ENCODE measurements at regions not wholly inside any gene's neighbourhood (a gene's known extent, or its start where the extent isn't known, plus 50 kb on each side); places are given as distances from the start of the nearest gene placed in this dataset.

DNA sequence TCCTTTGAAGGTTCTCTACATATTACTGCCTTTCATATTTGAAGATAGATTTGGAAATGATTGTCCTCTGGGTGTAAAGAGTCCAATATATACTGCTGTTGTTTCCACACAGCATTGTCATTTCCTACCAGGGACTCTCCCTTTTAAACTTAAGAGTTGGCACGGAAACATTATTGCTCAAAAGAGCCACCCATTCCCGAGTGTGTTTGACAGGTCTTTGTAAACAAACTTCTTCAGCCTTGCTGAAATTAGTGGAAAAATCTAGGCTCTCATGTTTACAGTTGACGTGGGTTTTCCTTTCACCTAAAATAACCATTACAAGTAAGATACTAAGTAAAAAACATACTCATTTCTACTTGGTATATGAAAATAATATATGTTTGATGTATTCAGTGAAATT is 111.4 kb upstream of the LIMCH1 start:
- DNase-seq (ENCODE audit: low read depth in 4 of 4, low spot score in 2 of 4) = no peak

- peak in 3 of 4 donors; percentile 33 to 53 (median 47) for DNase-seq (ENCODE audit: low read depth in 4 of 4, low spot score in 2 of 4)
Observed at GRCh38 chr4:41427306-41427882, 110.6 kb upstream of the LIMCH1 start.

GRCh38 chr4:41427931-41428600 is 109.9 kb upstream of the LIMCH1 start:
- no peak for DNase-seq (ENCODE audit: low read depth in 4 of 4, low spot score in 2 of 4)

GRCh38 chr4:41428601-41429279 is 109.2 kb upstream of the LIMCH1 start:
- DNase-seq (ENCODE audit: low read depth in 4 of 4, low spot score in 2 of 4) = no peak

- DNase-seq (ENCODE audit: low read depth in 4 of 4, low spot score in 2 of 4) = no peak
Observed at GRCh38 chr4:41429280-41429669, 108.7 kb upstream of the LIMCH1 start.

- no peak for DNase-seq (ENCODE audit: low read depth in 4 of 4, low spot score in 2 of 4)
Observed at GRCh38 chr4:41430792-41431191, 107.2 kb upstream of the LIMCH1 start.

DNA sequence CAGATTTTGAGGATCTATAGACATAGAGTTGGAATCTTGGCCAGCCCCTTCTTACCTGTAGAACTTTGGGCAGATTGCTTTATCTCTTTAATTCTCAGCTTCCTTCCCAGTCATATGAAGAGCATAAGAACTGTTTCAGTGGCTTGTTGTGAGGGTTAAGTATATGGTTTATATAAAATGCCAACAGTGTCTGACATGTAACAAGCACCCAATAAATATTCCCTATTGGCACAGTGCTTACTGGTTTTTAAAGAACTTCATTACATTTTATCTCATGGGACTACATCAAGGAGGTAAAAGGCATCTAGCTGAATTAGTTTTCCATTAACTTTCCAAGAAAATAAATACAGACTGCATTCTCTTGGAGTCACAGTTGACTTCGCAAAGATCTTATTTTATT is 106.7 kb upstream of the LIMCH1 start:
- no peak for DNase-seq (ENCODE audit: low read depth in 4 of 4, low spot score in 2 of 4)

DNA sequence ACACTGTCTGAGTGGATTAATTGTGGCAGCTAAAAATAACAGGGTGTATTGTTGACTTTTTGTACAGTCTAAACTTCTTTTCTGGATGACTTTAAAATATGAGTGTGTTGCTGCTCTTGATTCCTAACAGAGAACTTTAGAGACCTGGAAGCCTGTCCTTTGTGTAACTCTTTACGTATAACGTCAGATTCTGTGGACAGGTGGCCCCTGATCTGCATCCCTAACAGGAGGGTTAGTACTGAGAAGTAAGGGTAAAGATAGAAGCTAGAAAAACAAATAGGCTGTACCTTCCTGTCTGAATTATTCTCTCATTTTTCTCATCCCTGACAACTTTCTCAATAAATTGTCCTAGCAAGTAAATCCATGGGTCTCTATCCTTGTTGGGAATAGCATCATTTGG is 105.7 kb upstream of the LIMCH1 start:
- no peak for DNase-seq (ENCODE audit: low read depth in 4 of 4, low spot score in 2 of 4)

- no peak for DNase-seq (ENCODE audit: low read depth in 4 of 4, low spot score in 2 of 4)
Observed at GRCh38 chr4:41432881-41433280, 105.1 kb upstream of the LIMCH1 start.

DNA sequence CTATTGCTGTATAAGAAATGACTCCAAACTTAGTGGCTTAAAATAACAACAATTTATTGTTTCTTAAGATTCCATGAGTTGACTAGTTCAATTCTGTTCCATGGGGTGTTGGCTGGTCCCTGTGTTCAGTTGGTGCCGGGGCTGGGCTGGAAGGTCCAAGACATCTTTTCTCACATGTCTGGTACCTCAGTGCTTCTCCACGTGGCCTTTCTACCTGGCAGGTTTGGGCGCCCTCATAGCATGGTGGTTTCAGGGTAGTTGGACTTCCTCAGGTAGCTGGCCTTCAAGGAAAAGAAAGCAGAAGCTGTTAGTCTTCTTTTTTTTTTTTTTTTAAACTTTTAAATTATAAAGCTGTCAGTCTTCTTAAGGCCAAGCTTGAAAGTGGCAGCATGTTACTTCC is 104.6 kb upstream of the LIMCH1 start:
- no peak for DNase-seq (ENCODE audit: low read depth in 4 of 4, low spot score in 2 of 4)

- no peak for DNase-seq (ENCODE audit: low read depth in 4 of 4, low spot score in 2 of 4)
Observed at GRCh38 chr4:41435510-41435909, 102.4 kb upstream of the LIMCH1 start.

DNA sequence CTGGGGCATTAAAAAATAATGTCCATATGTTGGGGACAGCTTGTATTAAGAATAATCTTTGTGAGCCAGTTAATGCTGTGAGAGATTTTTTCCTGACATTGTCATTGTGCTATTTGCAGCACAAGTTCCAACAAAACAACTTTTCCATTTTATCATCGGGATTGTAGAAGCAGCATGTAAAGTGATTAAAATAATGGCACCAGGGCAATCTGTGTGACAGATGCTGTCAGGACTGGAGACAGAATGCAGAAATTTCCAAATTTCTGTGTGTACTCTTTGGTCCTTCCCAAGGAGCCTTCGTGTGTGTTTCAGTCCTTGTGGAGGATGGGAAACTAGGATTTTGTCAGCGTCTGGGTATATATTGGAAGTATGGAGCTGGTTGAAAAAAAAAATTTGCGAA is 101.5 kb upstream of the LIMCH1 start:
- no peak for DNase-seq (ENCODE audit: low read depth in 4 of 4, low spot score in 2 of 4)

DNA sequence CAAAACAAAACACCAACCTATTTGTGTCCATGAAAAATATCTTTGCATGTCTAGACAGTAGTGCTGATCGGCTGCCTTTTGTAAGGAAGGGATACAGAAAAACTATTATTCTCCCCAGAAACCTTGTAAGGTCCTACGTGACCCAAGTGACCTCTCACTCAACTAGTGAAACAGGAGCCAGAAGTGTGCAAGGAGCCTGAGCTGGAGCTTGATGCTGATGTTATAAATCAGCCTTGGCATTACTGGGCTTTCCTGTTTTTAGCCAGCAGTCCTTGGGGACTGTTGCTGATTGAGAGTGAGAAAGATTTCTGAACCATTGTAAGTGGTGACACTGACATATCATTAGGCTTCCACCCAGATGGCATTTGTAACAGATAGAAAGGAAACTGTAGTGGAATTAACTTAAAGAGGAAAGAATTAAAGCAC is 100.8 kb upstream of the LIMCH1 start:
- peak; percentile 22 to 64 (median 52) for DNase-seq (ENCODE audit: low read depth in 4 of 4, low spot score in 2 of 4)

DNA sequence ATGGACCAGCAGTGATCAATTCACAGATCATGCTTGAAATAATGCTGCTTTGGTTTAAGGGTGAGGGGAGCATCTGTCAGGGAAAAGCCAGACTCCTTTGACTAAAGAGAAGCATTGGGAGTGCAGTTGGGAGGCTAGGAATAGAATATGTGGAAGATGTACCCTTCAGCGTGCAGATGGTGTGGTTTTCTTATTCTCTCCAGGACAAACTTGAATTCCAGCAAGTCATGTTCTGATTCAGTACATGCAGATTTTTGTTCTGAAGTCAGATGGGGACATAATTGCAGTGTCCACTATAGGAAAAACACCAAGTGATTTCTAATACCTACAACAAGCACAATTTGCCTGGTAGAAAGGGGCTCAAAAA is 99.0 kb upstream of the LIMCH1 start:
- no peak for DNase-seq (ENCODE audit: low read depth in 4 of 4, low spot score in 2 of 4)

DNA sequence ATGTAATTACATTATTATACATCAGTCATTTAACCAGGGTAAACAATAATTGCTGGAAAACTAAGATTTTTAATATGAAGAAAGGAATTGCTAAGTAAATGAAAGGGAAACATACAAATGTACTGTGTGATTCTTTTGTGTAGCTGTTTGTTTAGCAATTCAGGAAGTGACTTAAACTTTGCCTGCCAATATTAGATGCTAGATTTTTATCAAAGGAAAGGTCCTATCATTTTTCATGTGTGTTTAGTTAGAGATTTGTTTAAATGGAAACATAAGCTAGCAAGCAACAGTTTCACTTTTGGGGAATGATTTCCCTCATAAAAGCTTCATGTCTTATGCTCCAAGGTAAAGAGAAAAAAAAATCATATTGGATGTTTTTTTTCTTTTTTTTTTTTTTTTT is 95.1 kb upstream of the LIMCH1 start:
- no peak for DNase-seq (ENCODE audit: low read depth in 4 of 4, low spot score in 2 of 4)

DNA sequence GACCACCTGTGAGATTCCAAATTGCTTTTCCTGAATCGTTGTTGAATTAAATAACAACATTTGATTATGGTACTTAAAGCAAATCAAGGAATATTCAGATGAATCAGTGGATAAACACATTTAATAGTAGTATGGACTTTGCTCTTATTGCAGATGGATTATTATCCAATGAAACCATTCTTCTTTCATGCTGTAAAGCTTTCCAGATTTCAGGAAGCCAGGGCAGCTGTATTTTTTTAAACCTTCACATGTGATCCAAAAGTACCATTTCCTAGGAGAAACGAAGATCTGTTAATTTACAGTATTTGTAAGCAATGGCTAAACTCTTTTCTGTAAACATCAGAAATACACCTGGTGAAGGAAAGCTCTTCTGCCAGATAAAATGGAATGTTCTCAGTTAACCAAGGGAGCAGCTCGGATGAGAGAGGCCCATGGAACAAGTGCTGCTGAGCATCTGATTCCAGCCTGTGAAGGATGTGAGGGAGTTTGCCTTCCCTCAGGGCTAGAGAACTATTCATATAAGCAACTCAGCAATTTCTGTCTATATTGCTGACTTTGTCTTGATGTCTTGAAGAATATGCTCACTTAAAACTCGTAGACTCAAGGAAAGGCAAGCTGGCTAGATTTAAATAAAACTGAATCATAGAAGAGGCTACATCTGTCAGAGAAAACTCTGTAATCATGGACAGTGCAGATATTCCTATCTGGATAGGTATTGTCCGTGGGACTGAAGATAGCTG is 94.4 kb upstream of the LIMCH1 start:
- DNase-seq (ENCODE audit: low read depth in 4 of 4, low spot score in 2 of 4) = no peak

DNA sequence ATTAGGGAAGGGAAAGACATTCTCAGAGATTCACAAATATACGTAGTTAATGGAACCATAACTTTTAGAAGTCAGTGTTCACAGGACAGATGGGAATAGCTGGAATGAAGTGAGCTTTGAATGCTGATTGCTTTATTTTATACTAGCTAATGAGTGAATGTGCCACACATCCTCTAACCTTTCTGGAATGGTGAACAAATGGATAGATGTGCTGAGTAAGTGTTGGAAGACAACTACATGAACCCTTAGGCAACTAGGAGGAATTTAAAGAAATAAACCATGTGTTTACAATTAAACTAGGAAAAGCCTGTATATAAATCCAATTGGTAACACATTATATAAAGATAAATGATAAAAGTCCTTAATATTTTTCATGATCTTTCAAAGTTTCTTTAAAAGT is 91.6 kb upstream of the LIMCH1 start:
- no peak for DNase-seq (ENCODE audit: low read depth in 4 of 4, low spot score in 2 of 4)

DNA sequence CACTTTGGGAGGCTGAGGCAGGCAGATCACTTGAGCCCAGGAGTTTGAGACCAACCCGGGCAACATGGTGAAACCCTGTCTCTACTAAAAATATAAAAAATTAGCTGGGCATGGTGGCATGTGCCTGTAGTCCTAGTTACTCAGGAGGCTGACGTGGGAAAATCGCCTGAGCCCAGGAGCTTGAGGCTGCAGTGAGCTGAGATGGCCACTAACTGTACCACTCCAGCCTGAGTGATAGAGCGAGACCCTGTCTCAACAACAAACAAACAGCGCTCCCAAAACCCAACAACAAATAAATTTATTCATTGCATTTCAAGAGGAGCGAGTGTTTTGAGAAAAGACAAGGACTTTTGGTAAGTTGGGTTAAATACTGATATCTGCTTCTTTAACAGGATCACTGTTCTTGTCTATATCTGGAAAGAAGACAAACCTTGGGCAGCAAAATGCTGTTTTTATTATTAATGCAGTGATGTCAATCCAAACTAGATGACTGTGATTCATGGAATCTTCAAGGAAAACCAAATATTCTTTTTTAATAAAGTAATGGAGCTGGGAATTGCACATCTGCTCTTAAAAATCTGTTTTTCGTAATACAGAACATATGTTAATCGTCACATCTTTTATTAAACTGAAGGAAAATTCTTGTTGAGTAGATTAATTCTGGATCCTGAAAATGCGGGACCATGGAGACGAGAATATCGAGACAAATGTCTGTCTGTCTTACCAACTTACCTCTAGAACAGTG is 90.8 kb upstream of the LIMCH1 start:
- no peak for DNase-seq (ENCODE audit: low read depth in 4 of 4, low spot score in 2 of 4)

DNA sequence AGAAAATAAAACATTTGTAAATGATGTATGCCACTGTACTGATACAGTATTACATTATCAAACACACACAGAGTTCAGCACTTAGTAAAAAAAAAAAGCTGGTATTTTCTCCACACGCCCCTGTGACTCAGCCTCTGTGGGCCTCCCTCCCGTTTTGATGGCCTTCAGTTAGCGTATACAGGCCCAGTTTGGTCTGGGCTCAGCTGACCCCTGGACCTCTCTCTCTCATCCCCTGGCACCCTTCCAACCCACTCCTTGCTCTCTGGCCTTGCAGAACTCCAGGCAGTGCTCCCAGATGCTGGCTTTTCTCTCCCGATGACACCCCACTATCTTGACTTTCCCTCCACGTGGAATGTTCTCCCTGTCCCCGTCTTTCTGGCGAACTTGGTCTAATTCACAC is 89.0 kb upstream of the LIMCH1 start:
- DNase-seq (ENCODE audit: low read depth in 4 of 4, low spot score in 2 of 4) = no peak

DNA sequence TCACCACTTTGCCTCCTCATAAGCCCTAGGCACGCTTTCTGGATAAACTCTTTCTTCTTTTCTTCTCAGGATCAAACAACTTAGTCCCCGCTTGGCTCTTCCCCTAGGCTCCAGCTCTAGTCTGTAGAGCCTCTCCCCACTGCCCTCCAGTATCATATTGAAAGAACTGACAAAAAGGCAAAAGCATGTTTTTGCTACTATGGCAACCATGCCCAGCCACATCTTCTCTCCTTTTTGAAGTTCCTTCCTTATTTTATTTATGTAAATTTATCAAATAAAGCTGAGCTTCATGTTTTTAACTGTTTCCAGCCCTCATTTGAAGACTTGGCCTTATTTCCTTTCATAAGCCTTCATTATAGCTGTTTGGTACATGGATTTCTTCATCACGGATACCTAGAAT is 86.0 kb upstream of the LIMCH1 start:
- no peak for DNase-seq (ENCODE audit: low read depth in 4 of 4, low spot score in 2 of 4)
